GM21786 (cell line): ENCODE measurements at regions not wholly inside any gene's neighbourhood (a gene's known extent, or its start where the extent isn't known, plus 50 kb on each side); places are given as distances from the start of the nearest gene placed in this dataset.

Source experiments
- ATAC-seq: cut with Tn5 transposase; IDR thresholded peaks from one replicate; pipeline ENCODE4 v1.9.1; 2021; ENCODE audit not compliant: unreplicated experiment

- no peak for ATAC-seq
These were observed 185.8 kb downstream of the PCSK1 start for GRCh38 chr5:96247097-96247701.

- no peak for ATAC-seq
These were observed 187.6 kb downstream of the PCSK1 start for GRCh38 chr5:96245140-96246091.

- no peak for ATAC-seq
These were observed 188.4 kb downstream of the PCSK1 start for GRCh38 chr5:96244696-96245095.

- no peak for ATAC-seq
These were observed 189.2 kb downstream of the PCSK1 start for GRCh38 chr5:96243862-96244261.

- ATAC-seq: no peak
These were observed 189.8 kb downstream of the PCSK1 start for GRCh38 chr5:96243203-96243602.

- ATAC-seq: no peak
These were observed 190.5 kb downstream of the PCSK1 start for GRCh38 chr5:96242571-96242970.

GRCh38 chr5:96236831-96237230 is 196.2 kb downstream of the PCSK1 start:
- no peak for ATAC-seq

- no peak for ATAC-seq
These were observed 197.0 kb downstream of the PCSK1 start for GRCh38 chr5:96236051-96236450.

GRCh38 chr5:96235008-96235910 is 197.8 kb downstream of the PCSK1 start:
- no peak for ATAC-seq

GRCh38 chr5:96232602-96233001 is 200.4 kb downstream of the PCSK1 start:
- no peak for ATAC-seq

- no peak for ATAC-seq
These were observed 203.9 kb downstream of the PCSK1 start for GRCh38 chr5:96229188-96229587.

GRCh38 chr5:96228408-96228807 is 204.6 kb downstream of the PCSK1 start:
- no peak for ATAC-seq

GRCh38 chr5:96227957-96228356 is 205.1 kb downstream of the PCSK1 start:
- no peak for ATAC-seq

- no peak for ATAC-seq
These were observed 206.0 kb downstream of the PCSK1 start for GRCh38 chr5:96226941-96227552.

GRCh38 chr5:96222129-96222528 is 210.9 kb downstream of the PCSK1 start:
- no peak for ATAC-seq

- ATAC-seq: no peak
These were observed 212.2 kb downstream of the PCSK1 start for GRCh38 chr5:96220610-96221390.

- no peak for ATAC-seq
These were observed 213.3 kb downstream of the PCSK1 start for GRCh38 chr5:96219580-96220281.

- ATAC-seq: no peak
These were observed 214.4 kb downstream of the PCSK1 start for GRCh38 chr5:96218653-96219052.

GRCh38 chr5:96214442-96215197 is 218.4 kb downstream of the PCSK1 start:
- no peak for ATAC-seq
